ENCODE measurements at regions not wholly inside any gene's neighbourhood (a gene's known extent, or its start where the extent isn't known, plus 50 kb on each side); places are given as distances from the start of the nearest gene placed in this dataset.

DNA sequence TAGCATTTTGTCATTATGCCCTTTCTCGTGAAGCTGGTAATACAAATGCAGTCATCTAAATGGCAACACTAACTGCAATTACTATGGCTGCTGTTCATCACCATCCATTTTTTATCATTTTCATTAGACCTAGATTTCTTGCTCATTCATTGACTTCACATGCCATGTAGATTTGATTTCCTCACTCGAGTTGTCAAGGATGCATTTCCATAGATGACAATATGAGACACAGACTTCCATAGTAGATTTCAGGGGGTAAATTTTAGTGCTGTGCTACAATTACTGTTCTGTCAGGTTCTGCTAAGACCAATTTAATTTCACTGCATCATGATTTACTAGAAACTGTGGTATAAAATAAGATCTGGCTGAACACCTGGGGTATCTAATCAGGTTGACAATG is 589.2 kb downstream of the SEMA5A start:
- no peak for TF ChIP-seq EZH2phosphoT487 (IDR thresholded peaks at IDR 0.05; ENCODE audit: borderline replicate concordance)
- TF ChIP-seq, protein P1, sequence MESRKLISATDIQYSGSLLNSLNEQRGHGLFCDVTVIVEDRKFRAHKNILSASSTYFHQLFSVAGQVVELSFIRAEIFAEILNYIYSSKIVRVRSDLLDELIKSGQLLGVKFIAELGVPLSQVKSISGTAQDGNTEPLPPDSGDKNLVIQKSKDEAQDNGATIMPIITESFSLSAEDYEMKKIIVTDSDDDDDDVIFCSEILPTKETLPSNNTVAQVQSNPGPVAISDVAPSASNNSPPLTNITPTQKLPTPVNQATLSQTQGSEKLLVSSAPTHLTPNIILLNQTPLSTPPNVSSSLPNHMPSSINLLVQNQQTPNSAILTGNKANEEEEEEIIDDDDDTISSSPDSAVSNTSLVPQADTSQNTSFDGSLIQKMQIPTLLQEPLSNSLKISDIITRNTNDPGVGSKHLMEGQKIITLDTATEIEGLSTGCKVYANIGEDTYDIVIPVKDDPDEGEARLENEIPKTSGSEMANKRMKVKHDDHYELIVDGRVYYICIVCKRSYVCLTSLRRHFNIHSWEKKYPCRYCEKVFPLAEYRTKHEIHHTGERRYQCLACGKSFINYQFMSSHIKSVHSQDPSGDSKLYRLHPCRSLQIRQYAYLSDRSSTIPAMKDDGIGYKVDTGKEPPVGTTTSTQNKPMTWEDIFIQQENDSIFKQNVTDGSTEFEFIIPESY (IDR thresholded peaks at IDR 0.05; ENCODE audit: extremely low read depth, insufficient replicate concordance, low read length), result no peak
- TF ChIP-seq, protein P2, sequence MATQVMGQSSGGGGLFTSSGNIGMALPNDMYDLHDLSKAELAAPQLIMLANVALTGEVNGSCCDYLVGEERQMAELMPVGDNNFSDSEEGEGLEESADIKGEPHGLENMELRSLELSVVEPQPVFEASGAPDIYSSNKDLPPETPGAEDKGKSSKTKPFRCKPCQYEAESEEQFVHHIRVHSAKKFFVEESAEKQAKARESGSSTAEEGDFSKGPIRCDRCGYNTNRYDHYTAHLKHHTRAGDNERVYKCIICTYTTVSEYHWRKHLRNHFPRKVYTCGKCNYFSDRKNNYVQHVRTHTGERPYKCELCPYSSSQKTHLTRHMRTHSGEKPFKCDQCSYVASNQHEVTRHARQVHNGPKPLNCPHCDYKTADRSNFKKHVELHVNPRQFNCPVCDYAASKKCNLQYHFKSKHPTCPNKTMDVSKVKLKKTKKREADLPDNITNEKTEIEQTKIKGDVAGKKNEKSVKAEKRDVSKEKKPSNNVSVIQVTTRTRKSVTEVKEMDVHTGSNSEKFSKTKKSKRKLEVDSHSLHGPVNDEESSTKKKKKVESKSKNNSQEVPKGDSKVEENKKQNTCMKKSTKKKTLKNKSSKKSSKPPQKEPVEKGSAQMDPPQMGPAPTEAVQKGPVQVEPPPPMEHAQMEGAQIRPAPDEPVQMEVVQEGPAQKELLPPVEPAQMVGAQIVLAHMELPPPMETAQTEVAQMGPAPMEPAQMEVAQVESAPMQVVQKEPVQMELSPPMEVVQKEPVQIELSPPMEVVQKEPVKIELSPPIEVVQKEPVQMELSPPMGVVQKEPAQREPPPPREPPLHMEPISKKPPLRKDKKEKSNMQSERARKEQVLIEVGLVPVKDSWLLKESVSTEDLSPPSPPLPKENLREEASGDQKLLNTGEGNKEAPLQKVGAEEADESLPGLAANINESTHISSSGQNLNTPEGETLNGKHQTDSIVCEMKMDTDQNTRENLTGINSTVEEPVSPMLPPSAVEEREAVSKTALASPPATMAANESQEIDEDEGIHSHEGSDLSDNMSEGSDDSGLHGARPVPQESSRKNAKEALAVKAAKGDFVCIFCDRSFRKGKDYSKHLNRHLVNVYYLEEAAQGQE (IDR thresholded peaks at IDR 0.05; ENCODE audit: low read depth), result no peak
- TF ChIP-seq POLR2A (IDR thresholded peaks at IDR 0.05; ENCODE audit: borderline replicate concordance, extremely low read depth, insufficient read depth, insufficient read length), result no peak
- TF ChIP-seq EGR1 (IDR thresholded peaks at IDR 0.05; ENCODE audit: low read depth), result no peak
- TF ChIP-seq, protein P3, sequence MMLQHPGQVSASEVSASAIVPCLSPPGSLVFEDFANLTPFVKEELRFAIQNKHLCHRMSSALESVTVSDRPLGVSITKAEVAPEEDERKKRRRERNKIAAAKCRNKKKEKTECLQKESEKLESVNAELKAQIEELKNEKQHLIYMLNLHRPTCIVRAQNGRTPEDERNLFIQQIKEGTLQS (IDR thresholded peaks at IDR 0.05), result no peak
- TF ChIP-seq FOSL1 (IDR thresholded peaks at IDR 0.05; ENCODE audit: low read depth), result no peak
- no peak for TF ChIP-seq SP1 (IDR thresholded peaks at IDR 0.05; ENCODE audit: low read depth)
- TF ChIP-seq SRF (IDR thresholded peaks at IDR 0.05; ENCODE audit: low read depth), result no peak
- TF ChIP-seq POLR2AphosphoS5 (IDR thresholded peaks at IDR 0.05; ENCODE audit: low read depth, low read length), result no peak
- no peak for TF ChIP-seq TCF7L2 (IDR thresholded peaks at IDR 0.05; ENCODE audit: borderline replicate concordance, extremely low read depth, insufficient read depth, insufficient read length)
- no peak for TF ChIP-seq CBX3 (IDR thresholded peaks at IDR 0.05; ENCODE audit: low read depth)
- TF ChIP-seq CEBPB (IDR thresholded peaks at IDR 0.05; ENCODE audit: low read depth), result no peak
- TF ChIP-seq SIN3A (IDR thresholded peaks at IDR 0.05; ENCODE audit: low read depth), result no peak
- TF ChIP-seq ELF1 (IDR thresholded peaks at IDR 0.05; ENCODE audit: borderline replicate concordance, low read depth), result no peak
- TF ChIP-seq ZFX (IDR thresholded peaks at IDR 0.05), result no peak
- TF ChIP-seq RAD21 (IDR thresholded peaks at IDR 0.05; ENCODE audit: low read depth), result no peak
- no peak for TF ChIP-seq EZH2 (IDR thresholded peaks at IDR 0.05)
- TF ChIP-seq YY1 (IDR thresholded peaks at IDR 0.05; ENCODE audit: extremely low read depth, insufficient replicate concordance, low read depth, low read length), result no peak
- TF ChIP-seq, protein P4, sequence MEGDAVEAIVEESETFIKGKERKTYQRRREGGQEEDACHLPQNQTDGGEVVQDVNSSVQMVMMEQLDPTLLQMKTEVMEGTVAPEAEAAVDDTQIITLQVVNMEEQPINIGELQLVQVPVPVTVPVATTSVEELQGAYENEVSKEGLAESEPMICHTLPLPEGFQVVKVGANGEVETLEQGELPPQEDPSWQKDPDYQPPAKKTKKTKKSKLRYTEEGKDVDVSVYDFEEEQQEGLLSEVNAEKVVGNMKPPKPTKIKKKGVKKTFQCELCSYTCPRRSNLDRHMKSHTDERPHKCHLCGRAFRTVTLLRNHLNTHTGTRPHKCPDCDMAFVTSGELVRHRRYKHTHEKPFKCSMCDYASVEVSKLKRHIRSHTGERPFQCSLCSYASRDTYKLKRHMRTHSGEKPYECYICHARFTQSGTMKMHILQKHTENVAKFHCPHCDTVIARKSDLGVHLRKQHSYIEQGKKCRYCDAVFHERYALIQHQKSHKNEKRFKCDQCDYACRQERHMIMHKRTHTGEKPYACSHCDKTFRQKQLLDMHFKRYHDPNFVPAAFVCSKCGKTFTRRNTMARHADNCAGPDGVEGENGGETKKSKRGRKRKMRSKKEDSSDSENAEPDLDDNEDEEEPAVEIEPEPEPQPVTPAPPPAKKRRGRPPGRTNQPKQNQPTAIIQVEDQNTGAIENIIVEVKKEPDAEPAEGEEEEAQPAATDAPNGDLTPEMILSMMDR (IDR thresholded peaks at IDR 0.05 in 2 of 3, conservative IDR thresholded peaks at IDR 0.05 in 1 of 3; ENCODE audit: borderline replicate concordance in 1 of 3, insufficient read depth in 1 of 3, low read depth in 2 of 3, low read length in 2 of 3), result no peak
- DNase-seq (ENCODE audit: low read depth, low spot score), result no peak
- no peaks in the 10 kb centered on the region for H3K27me3 ChIP-seq (ENCODE audit: insufficient read depth, low read length)
- ChIA-PET RAD21 (ENCODE audit: low non-redundant PET in 1 of 2, low total read pairs in 2 of 2, uncharacterized antibody in 2 of 2, unreplicated experiment in 2 of 2) (no interaction called here), CTCF (no interaction called here), POLR2A (no interaction called here)
- H4K20me1 ChIP-seq (ENCODE audit: insufficient read depth), result no peaks in the 10 kb centered on the region
- intact Hi-C loops (cut with micrococcal nuclease), result no loop called here
- no peak overlapping the region for H2AFZ ChIP-seq (ENCODE audit: low read depth, low read length, poor library complexity, severe bottlenecking)
- H3K4me2 ChIP-seq (ENCODE audit: low read length), result no peak overlapping the region
- H3K36me3 ChIP-seq (ENCODE audit: control insufficient read depth in 1 of 2, insufficient read depth in 2 of 2, low read length in 2 of 2), result no peaks in the 10 kb centered on the region
- no peak overlapping the region for H3K4me3 ChIP-seq (replicated peaks in 1 of 2; ENCODE audit: low read depth in 1 of 2, low read length in 2 of 2)
- no peaks in the 10 kb centered on the region for H3K9me2 ChIP-seq (ENCODE audit: insufficient read depth)
- no TSS peak for BruUV-seq (replicated peaks)
- H3K4me1 ChIP-seq (ENCODE audit: control insufficient read depth in 1 of 2, insufficient read depth in 2 of 2, low read length in 2 of 2), result no peaks in the 10 kb centered on the region
- H3K27ac ChIP-seq (ENCODE audit: low read depth, low read length), result no peak overlapping the region
- H3K79me2 ChIP-seq (ENCODE audit: insufficient read depth, low read length), result no peaks in the 10 kb centered on the region
- peaks cover 8 to 34% of the 10 kb centered on the region in 2 experiments; a peak in 2 of 4 replicates for H3K9me3 ChIP-seq (ENCODE audit: control insufficient read depth in 1 of 2, insufficient read depth in 1 of 2, low read depth in 1 of 2, low read length in 2 of 2)
- no peak for ATAC-seq
- no peak overlapping the region for H3K9ac ChIP-seq (ENCODE audit: low read length)
